Middle frontal gyrus (tissue), 1 donor: ENCODE measurements at regions not wholly inside any gene's neighbourhood (a gene's known extent, or its start where the extent isn't known, plus 50 kb on each side); places are given as distances from the start of the nearest gene placed in this dataset.

Experiments
- DNase-seq: peaks from one replicate; pipeline ENCODE4 v3.0.0-alpha.2; 2015; ENCODE audit warnings: low spot score; ENCODE audit errors: extremely low spot score

GRCh38 chr17:52276381-52277008, 118.0 kb upstream of the CA10 start:
- DNase-seq, result no peak

GRCh38 chr17:52271781-52272180, 113.3 kb upstream of the CA10 start:
- no peak for DNase-seq

GRCh38 chr17:52255347-52255746, 96.8 kb upstream of the CA10 start:
- DNase-seq, result no peak

GRCh38 chr17:52244689-52245088, 86.2 kb upstream of the CA10 start:
- no peak for DNase-seq

- no peak for DNase-seq
Measured at GRCh38 chr17:52242268-52242667, 83.8 kb upstream of the CA10 start.

GRCh38 chr17:52237151-52237550, 78.6 kb upstream of the CA10 start:
- DNase-seq, result no peak

- DNase-seq, result no peak
Measured at GRCh38 chr17:52235516-52235915, 77.0 kb upstream of the CA10 start.

- no peak for DNase-seq
Measured at GRCh38 chr17:52233632-52234031, 75.1 kb upstream of the CA10 start.

- no peak for DNase-seq
Measured at GRCh38 chr17:52233176-52233575, 74.7 kb upstream of the CA10 start.

- DNase-seq, result no peak
Measured at GRCh38 chr17:52228823-52229222, 70.3 kb upstream of the CA10 start.

- no peak for DNase-seq
Measured at GRCh38 chr17:52227926-52228325, 69.4 kb upstream of the CA10 start.

- no peak for DNase-seq
Measured at GRCh38 chr17:52213451-52213850, 54.9 kb upstream of the CA10 start.

- DNase-seq, result no peak
Measured at GRCh38 chr17:52212851-52213250, 54.3 kb upstream of the CA10 start.

GRCh38 chr17:52209507-52209906, 51.0 kb upstream of the CA10 start:
- no peak for DNase-seq
